Ovary (tissue), 3 donors: ENCODE measurements at regions not wholly inside any gene's neighbourhood (a gene's known extent, or its start where the extent isn't known, plus 50 kb on each side); places are given as distances from the start of the nearest gene placed in this dataset.

Experiments
- EP300 ChIP-seq: sonication (generic); formaldehyde crosslinking; IDR thresholded peaks from one replicate; pipeline ENCODE4 v1.6.1; 2017; ENCODE audit warnings: antibody characterized with exemption
- TF ChIP-seq, protein P1 (sequence below), 3 donors: fragments of 450-650 bp in 2 of 3; fragments of 200-600 bp in 1 of 3; IDR thresholded peaks; one replicate each; pipeline versions ENCODE4 v1.5.1 to v1.8.0; 2016 to 2022; ENCODE audit warnings: antibody characterized with exemption in 3 of 3, mild to moderate bottlenecking in 1 of 3
- donor health status: DM: no; HTN: no; CAD: no.

DNA sequence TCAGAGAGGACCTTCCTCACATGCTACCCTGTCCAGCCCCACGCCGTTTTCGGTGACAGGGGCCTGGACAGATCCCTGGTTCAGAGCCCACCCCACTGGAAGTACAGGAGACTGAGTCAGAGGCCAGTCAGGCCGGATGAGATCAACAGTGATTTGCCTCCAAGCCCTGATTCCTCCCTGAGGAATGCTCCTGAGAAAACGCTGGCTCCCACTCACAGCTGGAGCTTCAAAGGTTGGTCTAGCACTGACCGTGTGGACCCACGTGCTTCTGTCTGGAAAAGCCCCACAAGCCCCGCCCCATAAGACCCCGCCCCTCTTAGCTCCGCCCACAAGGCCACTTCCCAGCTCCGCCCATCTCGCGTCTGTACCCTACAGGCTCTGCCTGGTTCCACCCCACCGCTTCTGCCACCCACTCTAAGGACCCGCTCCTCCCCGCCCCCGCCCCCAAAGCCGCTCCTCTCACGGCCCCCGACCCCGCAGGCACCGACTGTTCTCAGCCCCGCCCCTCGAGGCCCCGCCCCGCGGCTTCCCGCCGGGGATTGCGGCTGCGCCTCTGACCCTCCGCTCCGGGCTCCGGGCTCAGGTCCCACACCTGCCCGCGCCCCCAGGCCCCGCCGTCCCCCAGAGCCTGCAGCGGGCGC, 64.9 kb upstream of the BHLHE23 start:
- no peak for TF ChIP-seq EP300
- TF ChIP-seq, protein P1, sequence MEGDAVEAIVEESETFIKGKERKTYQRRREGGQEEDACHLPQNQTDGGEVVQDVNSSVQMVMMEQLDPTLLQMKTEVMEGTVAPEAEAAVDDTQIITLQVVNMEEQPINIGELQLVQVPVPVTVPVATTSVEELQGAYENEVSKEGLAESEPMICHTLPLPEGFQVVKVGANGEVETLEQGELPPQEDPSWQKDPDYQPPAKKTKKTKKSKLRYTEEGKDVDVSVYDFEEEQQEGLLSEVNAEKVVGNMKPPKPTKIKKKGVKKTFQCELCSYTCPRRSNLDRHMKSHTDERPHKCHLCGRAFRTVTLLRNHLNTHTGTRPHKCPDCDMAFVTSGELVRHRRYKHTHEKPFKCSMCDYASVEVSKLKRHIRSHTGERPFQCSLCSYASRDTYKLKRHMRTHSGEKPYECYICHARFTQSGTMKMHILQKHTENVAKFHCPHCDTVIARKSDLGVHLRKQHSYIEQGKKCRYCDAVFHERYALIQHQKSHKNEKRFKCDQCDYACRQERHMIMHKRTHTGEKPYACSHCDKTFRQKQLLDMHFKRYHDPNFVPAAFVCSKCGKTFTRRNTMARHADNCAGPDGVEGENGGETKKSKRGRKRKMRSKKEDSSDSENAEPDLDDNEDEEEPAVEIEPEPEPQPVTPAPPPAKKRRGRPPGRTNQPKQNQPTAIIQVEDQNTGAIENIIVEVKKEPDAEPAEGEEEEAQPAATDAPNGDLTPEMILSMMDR (IDR thresholded peaks at IDR 0.05) = no peak
